SK-N-MC (cell line): ENCODE measurements at regions not wholly inside any gene's neighbourhood (a gene's known extent, or its start where the extent isn't known, plus 50 kb on each side); places are given as distances from the start of the nearest gene placed in this dataset.

Experiments used
- EZH2 ChIP-seq: fragments of 200-600 bp; sonication (generic); IDR thresholded peaks from one replicate; pipeline ENCODE4 v1.6.1; 2017; ENCODE audit warnings: antibody characterized with exemption
- POLR2AphosphoS5 ChIP-seq: IDR thresholded peaks from 2 replicates; pipeline ENCODE4 v1.6.1; 2012; ENCODE audit warnings: mild to moderate bottlenecking, low read depth, low read length, borderline replicate concordance

DNA sequence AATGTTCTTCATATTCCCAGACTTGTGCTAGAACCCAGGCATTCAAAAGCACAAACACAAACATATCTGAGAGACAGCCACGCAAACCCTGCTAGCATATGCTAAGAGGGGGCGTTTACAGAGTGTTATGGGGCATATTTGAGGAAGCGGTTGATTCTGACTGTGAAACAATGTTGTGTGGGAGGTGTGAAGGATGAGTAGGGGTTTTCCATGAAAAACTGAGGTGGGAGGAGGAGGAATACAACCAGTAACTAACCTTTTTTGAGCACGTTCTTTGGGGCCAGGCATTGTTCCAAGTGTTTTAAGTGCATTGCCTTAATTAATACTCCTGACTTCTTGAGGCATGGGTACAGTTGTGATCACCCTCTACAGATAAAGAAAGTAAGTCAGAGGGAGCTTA, 499.5 kb downstream of the AACS start:
- no peak for TF ChIP-seq POLR2AphosphoS5
- no peak for TF ChIP-seq EZH2
